ENCODE measurements at regions not wholly inside any gene's neighbourhood (a gene's known extent, or its start where the extent isn't known, plus 50 kb on each side); places are given as distances from the start of the nearest gene placed in this dataset.
A peak's percentile ranks its signal among the peaks of the same experiment; 100 is the strongest.

GRCh38 chr10:55043540-55043939 lies 242.5 kb upstream of the PCDH15 start:
- Histone ChIP-seq H3K36me3 (ENCODE audit: control insufficient read depth in 2 of 3, insufficient read depth in 3 of 3, low read length in 3 of 3) (no peaks in the 10 kb centered on the region), H3K27ac (ENCODE audit: low read depth in 2 of 2, low read length in 2 of 2) (no peak overlapping the region), H3K27me3 (ENCODE audit: control insufficient read depth, insufficient read depth, low read length) (no peaks in the 10 kb centered on the region), H3K4me1 (ENCODE audit: control insufficient read depth in 2 of 3, insufficient read depth in 2 of 3, low read depth in 1 of 3, low read length in 3 of 3) (no peaks in the 10 kb centered on the region), H3K4me3 (ENCODE audit: low read length in 3 of 3) (no peak overlapping the region), H3K9me3 (ENCODE audit: control insufficient read depth in 2 of 3, insufficient read depth in 1 of 3, low read length in 3 of 3) (no peaks in the 10 kb centered on the region), H3K9ac (ENCODE audit: low read length in 3 of 3) (no peak overlapping the region)
- TF ChIP-seq, protein P1, sequence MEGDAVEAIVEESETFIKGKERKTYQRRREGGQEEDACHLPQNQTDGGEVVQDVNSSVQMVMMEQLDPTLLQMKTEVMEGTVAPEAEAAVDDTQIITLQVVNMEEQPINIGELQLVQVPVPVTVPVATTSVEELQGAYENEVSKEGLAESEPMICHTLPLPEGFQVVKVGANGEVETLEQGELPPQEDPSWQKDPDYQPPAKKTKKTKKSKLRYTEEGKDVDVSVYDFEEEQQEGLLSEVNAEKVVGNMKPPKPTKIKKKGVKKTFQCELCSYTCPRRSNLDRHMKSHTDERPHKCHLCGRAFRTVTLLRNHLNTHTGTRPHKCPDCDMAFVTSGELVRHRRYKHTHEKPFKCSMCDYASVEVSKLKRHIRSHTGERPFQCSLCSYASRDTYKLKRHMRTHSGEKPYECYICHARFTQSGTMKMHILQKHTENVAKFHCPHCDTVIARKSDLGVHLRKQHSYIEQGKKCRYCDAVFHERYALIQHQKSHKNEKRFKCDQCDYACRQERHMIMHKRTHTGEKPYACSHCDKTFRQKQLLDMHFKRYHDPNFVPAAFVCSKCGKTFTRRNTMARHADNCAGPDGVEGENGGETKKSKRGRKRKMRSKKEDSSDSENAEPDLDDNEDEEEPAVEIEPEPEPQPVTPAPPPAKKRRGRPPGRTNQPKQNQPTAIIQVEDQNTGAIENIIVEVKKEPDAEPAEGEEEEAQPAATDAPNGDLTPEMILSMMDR (IDR thresholded peaks at IDR 0.05; ENCODE audit: borderline replicate concordance, extremely low read depth, insufficient read depth): no peak
- FAIRE-seq: no peak
- intact Hi-C loops (cut with DNase I): no loop called here
- no peak for DNase-seq

GRCh38 chr10:55033061-55033460 lies 232.0 kb upstream of the PCDH15 start:
- Histone ChIP-seq H3K27me3 (ENCODE audit: control insufficient read depth, insufficient read depth, low read length) (no peaks in the 10 kb centered on the region), H3K4me3 (ENCODE audit: low read length in 3 of 3) (no peak overlapping the region), H3K27ac (ENCODE audit: low read depth in 2 of 2, low read length in 2 of 2) (no peak overlapping the region), H3K4me1 (ENCODE audit: control insufficient read depth in 2 of 3, insufficient read depth in 2 of 3, low read depth in 1 of 3, low read length in 3 of 3) (no peaks in the 10 kb centered on the region), H3K36me3 (ENCODE audit: control insufficient read depth in 2 of 3, insufficient read depth in 3 of 3, low read length in 3 of 3) (no peaks in the 10 kb centered on the region), H3K9ac (ENCODE audit: low read length in 3 of 3) (no peak overlapping the region), H3K9me3 (ENCODE audit: control insufficient read depth in 2 of 3, insufficient read depth in 1 of 3, low read length in 3 of 3) (peaks cover 0 to 3% (median 0%) of the 10 kb centered on the region in 3 donors)
- FAIRE-seq: no peak
- TF ChIP-seq, protein P1 (IDR thresholded peaks at IDR 0.05; ENCODE audit: borderline replicate concordance, extremely low read depth, insufficient read depth): no peak
- DNase-seq: peak in 1 of 5 donors; percentile 49
- intact Hi-C loops (cut with DNase I): no loop called here

GRCh38 chr10:55024713-55025112 lies 223.7 kb upstream of the PCDH15 start:
- H3K9ac ChIP-seq (ENCODE audit: low read length in 3 of 3): no peak overlapping the region
- H3K27ac ChIP-seq (ENCODE audit: low read depth in 2 of 2, low read length in 2 of 2): no peak overlapping the region
- TF ChIP-seq, protein P1 (IDR thresholded peaks at IDR 0.05; ENCODE audit: borderline replicate concordance, extremely low read depth, insufficient read depth): no peak
- no peak overlapping the region for H3K4me3 ChIP-seq (ENCODE audit: low read length in 3 of 3)
- intact Hi-C loops (cut with DNase I): no loop called here
- H3K4me1 ChIP-seq (ENCODE audit: control insufficient read depth in 2 of 3, insufficient read depth in 2 of 3, low read depth in 1 of 3, low read length in 3 of 3): peaks cover 0 to 2% (median 0%) of the 10 kb centered on the region in 3 donors
- DNase-seq (peak in 1 of 5 donors; percentile 29), FAIRE-seq (no peak)
- H3K9me3 ChIP-seq (ENCODE audit: control insufficient read depth in 2 of 3, insufficient read depth in 1 of 3, low read length in 3 of 3): no peaks in the 10 kb centered on the region
- H3K36me3 ChIP-seq (ENCODE audit: control insufficient read depth in 2 of 3, insufficient read depth in 3 of 3, low read length in 3 of 3): no peaks in the 10 kb centered on the region
- no peaks in the 10 kb centered on the region for H3K27me3 ChIP-seq (ENCODE audit: control insufficient read depth, insufficient read depth, low read length)

DNA sequence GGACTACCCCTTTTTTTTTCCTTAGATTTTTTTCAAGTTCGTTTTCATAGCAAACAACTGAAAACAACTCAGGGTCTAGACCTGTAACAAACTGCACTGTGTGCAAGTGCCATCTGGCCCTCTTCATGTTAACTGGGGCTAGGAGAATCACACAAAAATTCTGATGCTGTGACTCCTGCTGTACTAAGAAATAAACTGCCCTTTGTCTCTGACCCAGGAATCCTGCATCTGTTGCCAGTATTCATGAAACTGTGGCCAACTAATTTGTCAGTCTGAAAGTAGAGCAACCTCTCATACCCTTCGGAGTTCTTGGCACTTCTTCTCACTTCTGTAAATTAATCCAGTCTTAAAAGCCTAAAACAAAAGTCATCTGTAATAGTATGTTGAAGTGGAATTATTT lies 218.4 kb upstream of the PCDH15 start:
- TF ChIP-seq, protein P1 (IDR thresholded peaks at IDR 0.05; ENCODE audit: borderline replicate concordance, extremely low read depth, insufficient read depth): no peak
- FAIRE-seq (no peak), DNase-seq (no peak)
- Histone ChIP-seq H3K4me1 (ENCODE audit: control insufficient read depth in 2 of 3, insufficient read depth in 2 of 3, low read depth in 1 of 3, low read length in 3 of 3) (no peaks in the 10 kb centered on the region), H3K9ac (ENCODE audit: low read length in 3 of 3) (no peak overlapping the region), H3K27me3 (ENCODE audit: control insufficient read depth, insufficient read depth, low read length) (no peaks in the 10 kb centered on the region), H3K4me3 (ENCODE audit: low read length in 3 of 3) (no peak overlapping the region), H3K9me3 (ENCODE audit: control insufficient read depth in 2 of 3, insufficient read depth in 1 of 3, low read length in 3 of 3) (no peaks in the 10 kb centered on the region), H3K36me3 (ENCODE audit: control insufficient read depth in 2 of 3, insufficient read depth in 3 of 3, low read length in 3 of 3) (no peaks in the 10 kb centered on the region), H3K27ac (ENCODE audit: low read depth in 2 of 2, low read length in 2 of 2) (no peak overlapping the region)
- intact Hi-C loops (cut with DNase I): no loop called here

All from kidney (tissue), 13 donors.